Mesendoderm (in vitro differentiated cells): ENCODE measurements at regions not wholly inside any gene's neighbourhood (a gene's known extent, or its start where the extent isn't known, plus 50 kb on each side); places are given as distances from the start of the nearest gene placed in this dataset.
"Not testable (repeated sequence)": the region's sequence is repeated elsewhere in the genome, so short reads cannot be mapped to it uniquely, and the experiment has no call there.

Experiments
- DNase-seq: peaks from one replicate; pipeline ENCODE4 v3.0.0; 2013
- H2AK5ac ChIP-seq: 2 replicates; pipeline ENCODE4 v1.6.1; 2013; ENCODE audit warnings: low read length, inconsistent platforms
- H2BK120ac ChIP-seq: 2 replicates; pipeline ENCODE4 v1.6.1; 2013; ENCODE audit warnings: low read depth, mild to moderate bottlenecking, low read length, moderate library complexity, mixed read lengths
- H2BK15ac ChIP-seq: replicated peaks from 2 replicates; pipeline ENCODE4 v1.6.1; 2013; ENCODE audit warnings: low read depth, mild to moderate bottlenecking, moderate library complexity
- H2BK5ac ChIP-seq: 2 replicates; pipeline ENCODE4 v1.6.1; 2013; ENCODE audit warnings: low read length, inconsistent platforms
- H3K18ac ChIP-seq: 2 replicates; pipeline ENCODE4 v1.6.1; 2013; ENCODE audit warnings: mild to moderate bottlenecking, low read length, mixed read lengths
- H3K23ac ChIP-seq: one replicate; pipeline ENCODE4 v1.6.1; 2013; ENCODE audit warnings: low read length
- H3K27ac ChIP-seq: 2 replicates; pipeline ENCODE4 v1.5.1; 2013; ENCODE audit warnings: low read depth, mild to moderate bottlenecking, inconsistent platforms, low read length, moderate library complexity
- H3K27me3 ChIP-seq: 2 replicates; pipeline ENCODE4 v1.6.1; 2013; ENCODE audit warnings: low read length, control low read depth, mild to moderate bottlenecking, inconsistent platforms; ENCODE audit not compliant: insufficient read depth, poor library complexity
- H3K36me3 ChIP-seq: 2 replicates; pipeline ENCODE4 v1.6.1; 2013; ENCODE audit warnings: low read length, inconsistent platforms; ENCODE audit not compliant: control insufficient read depth, insufficient read depth
- H3K4ac ChIP-seq: one replicate; pipeline ENCODE4 v1.6.1; 2013; ENCODE audit warnings: low read depth, mild to moderate bottlenecking, low read length, moderate library complexity
- H3K4me1 ChIP-seq: 2 replicates; pipeline ENCODE4 v1.6.1; 2013; ENCODE audit warnings: low read depth, low read length, inconsistent platforms; ENCODE audit not compliant: control insufficient read depth
- H3K4me2 ChIP-seq: 2 replicates; pipeline ENCODE4 v1.6.1; 2013; ENCODE audit warnings: low read length
- H3K4me3 ChIP-seq: 2 replicates; pipeline ENCODE4 v1.5.1; 2013; ENCODE audit warnings: mild to moderate bottlenecking, low read length
- H3K56ac ChIP-seq: one replicate; pipeline ENCODE4 v1.6.1; 2013; ENCODE audit warnings: low read length
- H3K79me1 ChIP-seq: 2 replicates; pipeline ENCODE4 v1.6.1; 2013; ENCODE audit warnings: low read length, inconsistent platforms
- H3K79me2 ChIP-seq: 2 replicates; pipeline ENCODE4 v1.6.1; 2013; ENCODE audit warnings: mild to moderate bottlenecking, low read length; ENCODE audit not compliant: control insufficient read depth, insufficient read depth
- H3K9ac ChIP-seq: 2 replicates; pipeline ENCODE4 v1.6.1; 2013; ENCODE audit warnings: low read length, inconsistent platforms
- H4K5ac ChIP-seq: one replicate; pipeline ENCODE4 v1.6.1; 2013; ENCODE audit warnings: low read length
- H4K8ac ChIP-seq: one replicate; pipeline ENCODE4 v1.6.1; 2013; ENCODE audit warnings: low read depth, mild to moderate bottlenecking, control low read depth, low read length, moderate library complexity
- WGBS: extraction: QIAGEN DNeasy Blood & Tissue Kit; methylation state at CpG from one replicate; pipeline ENCODE4 v1.1.7; 2013; ENCODE audit warnings: low lambda C conversion rate, missing lambda C conversion rate; ENCODE audit not compliant: insufficient coverage; ENCODE audit errors: extremely low coverage; 5-methylcytosine and 5-hydroxymethylcytosine counted together

DNA sequence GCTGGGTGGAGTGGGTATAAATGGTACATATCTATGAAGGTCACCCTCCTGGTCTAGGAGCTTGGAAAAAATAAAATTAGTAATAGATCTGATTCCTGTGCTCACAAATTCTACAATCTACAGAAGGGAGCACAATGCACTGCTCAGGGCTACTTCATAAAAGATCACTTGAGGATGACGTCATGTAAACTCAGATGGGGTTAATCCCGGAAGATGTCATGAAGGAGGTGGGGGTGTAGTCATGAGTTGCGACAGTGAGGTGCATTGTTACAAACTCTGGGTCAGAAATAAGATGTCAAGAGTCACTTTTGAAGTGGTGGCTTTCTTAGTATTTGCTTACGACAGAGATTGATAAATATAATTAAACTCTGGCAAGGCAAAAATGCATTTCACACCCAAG, 68.2 kb downstream of the LHX9 start:
- H3K27ac ChIP-seq: no peak overlapping the region
- no peaks in the 10 kb centered on the region for H3K79me2 ChIP-seq
- H3K9ac ChIP-seq: no peak overlapping the region
- no peaks in the 10 kb centered on the region for H3K27me3 ChIP-seq
- no peak overlapping the region for H2BK15ac ChIP-seq
- no peak overlapping the region for H4K8ac ChIP-seq
- no peaks in the 10 kb centered on the region for H3K4me1 ChIP-seq
- no peak overlapping the region for H2AK5ac ChIP-seq
- H3K4me2 ChIP-seq: no peak overlapping the region
- H4K5ac ChIP-seq: no peak overlapping the region
- no peak overlapping the region for H2BK5ac ChIP-seq
- no peak overlapping the region for H3K4ac ChIP-seq
- H3K36me3 ChIP-seq: no peaks in the 10 kb centered on the region
- no peak overlapping the region for H3K23ac ChIP-seq
- WGBS: no CpG with 5 or more reads among the region's 4 CpGs
- H3K56ac ChIP-seq: no peak overlapping the region
- no peaks in the 10 kb centered on the region for H3K79me1 ChIP-seq
- H2BK120ac ChIP-seq: no peak overlapping the region
- no peak for DNase-seq
- H3K18ac ChIP-seq: no peak overlapping the region
- no peak overlapping the region for H3K4me3 ChIP-seq

DNA sequence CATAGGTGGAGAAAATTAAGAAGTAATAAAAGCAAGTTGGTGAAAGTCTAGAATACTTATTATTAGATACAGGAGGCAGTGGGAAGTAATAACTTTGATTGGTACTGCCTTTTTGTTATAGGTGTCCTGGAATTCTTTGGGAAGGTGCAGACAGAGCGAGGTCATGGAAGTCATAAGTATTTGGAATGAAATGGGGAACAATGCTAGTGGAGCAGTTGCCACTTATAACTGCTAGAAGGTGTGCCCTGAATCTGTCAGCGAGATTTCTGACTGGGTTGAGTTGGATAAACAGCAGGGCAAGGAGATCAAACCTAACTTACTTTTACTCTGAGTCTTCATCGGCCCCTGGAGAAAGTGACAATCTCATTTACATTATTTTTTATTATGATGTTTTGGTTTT, 69.6 kb downstream of the LHX9 start:
- H2BK120ac ChIP-seq: no peak overlapping the region
- no peak overlapping the region for H3K9ac ChIP-seq
- no peak overlapping the region for H3K18ac ChIP-seq
- H3K27me3 ChIP-seq: no peaks in the 10 kb centered on the region
- DNase-seq: no peak
- H3K79me1 ChIP-seq: no peaks in the 10 kb centered on the region
- H3K4ac ChIP-seq: no peak overlapping the region
- H3K23ac ChIP-seq: no peak overlapping the region
- no peaks in the 10 kb centered on the region for H3K4me1 ChIP-seq
- WGBS: no CpG with 5 or more reads among the region's 3 CpGs
- H4K8ac ChIP-seq: no peak overlapping the region
- H2BK5ac ChIP-seq: no peak overlapping the region
- no peak overlapping the region for H3K4me3 ChIP-seq
- H2BK15ac ChIP-seq: no peak overlapping the region
- no peak overlapping the region for H3K27ac ChIP-seq
- H3K56ac ChIP-seq: no peak overlapping the region
- no peak overlapping the region for H4K5ac ChIP-seq
- H3K36me3 ChIP-seq: no peaks in the 10 kb centered on the region
- H3K4me2 ChIP-seq: no peak overlapping the region
- H2AK5ac ChIP-seq: no peak overlapping the region
- H3K79me2 ChIP-seq: no peaks in the 10 kb centered on the region

DNA sequence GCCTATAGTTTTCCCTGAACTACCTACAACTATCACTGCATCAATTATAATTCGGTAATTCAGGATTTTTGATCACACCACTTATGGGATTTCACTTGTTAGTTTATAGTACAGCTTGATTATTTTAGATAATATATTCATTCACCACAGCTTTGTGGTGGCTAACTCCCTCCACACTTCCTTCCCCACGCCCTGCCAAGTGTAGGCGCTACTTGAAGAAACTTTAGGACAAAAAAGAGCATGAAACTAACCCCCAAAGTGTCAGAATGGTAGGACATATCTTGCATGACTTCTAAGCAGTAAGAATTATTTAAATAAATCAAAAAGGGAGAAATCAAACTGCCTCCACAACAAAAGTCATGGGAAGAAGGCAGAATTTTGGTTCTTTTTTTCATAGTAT, 70.1 kb downstream of the LHX9 start:
- Histone ChIP-seq H4K8ac (no peak overlapping the region), H3K4me1 (no peaks in the 10 kb centered on the region), H3K4ac (no peak overlapping the region), H3K23ac (no peak overlapping the region), H2BK5ac (no peak overlapping the region), H4K5ac (no peak overlapping the region), H2AK5ac (no peak overlapping the region), H3K9ac (no peak overlapping the region), H3K4me3 (no peak overlapping the region), H2BK120ac (no peak overlapping the region), H3K4me2 (no peak overlapping the region), H3K36me3 (no peaks in the 10 kb centered on the region), H3K79me2 (no peaks in the 10 kb centered on the region), H3K18ac (no peak overlapping the region), H2BK15ac (no peak overlapping the region), H3K56ac (no peak overlapping the region), H3K79me1 (no peaks in the 10 kb centered on the region), H3K27me3 (no peaks in the 10 kb centered on the region), H3K27ac (no peak overlapping the region)
- WGBS: no CpG with 5 or more reads among the region's 3 CpGs
- no peak for DNase-seq

DNA sequence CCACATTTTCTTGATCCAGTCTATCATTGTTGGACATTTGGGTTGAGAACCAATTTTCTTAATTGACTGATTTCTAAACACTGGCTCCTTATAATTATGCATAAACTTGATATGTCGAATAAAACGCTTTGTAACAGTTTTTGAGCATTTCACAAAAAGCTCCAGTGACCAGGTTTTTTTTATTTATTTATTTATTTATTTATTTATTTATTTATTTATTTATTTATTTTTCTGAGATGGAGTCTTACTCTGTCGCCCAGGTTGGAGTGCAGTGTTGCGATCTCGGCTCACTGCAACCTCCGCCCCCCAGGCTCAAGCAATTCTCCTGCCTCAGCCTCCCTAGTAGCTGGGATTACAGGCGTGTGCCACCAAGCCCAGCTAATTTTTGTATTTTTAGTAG, 71.4 kb downstream of the LHX9 start:
- not testable (repeated sequence) for H2BK5ac ChIP-seq, H3K4me2 ChIP-seq, H4K5ac ChIP-seq, H2AK5ac ChIP-seq, H3K18ac ChIP-seq, DNase-seq, H3K27me3 ChIP-seq, H4K8ac ChIP-seq, H3K4me3 ChIP-seq, H2BK15ac ChIP-seq, H3K36me3 ChIP-seq, H3K79me1 ChIP-seq, H3K4ac ChIP-seq, H3K56ac ChIP-seq, H3K4me1 ChIP-seq, H3K9ac ChIP-seq, H3K27ac ChIP-seq, H2BK120ac ChIP-seq, H3K23ac ChIP-seq, H3K79me2 ChIP-seq
- WGBS: no CpG with 5 or more reads among the region's 7 CpGs

DNA sequence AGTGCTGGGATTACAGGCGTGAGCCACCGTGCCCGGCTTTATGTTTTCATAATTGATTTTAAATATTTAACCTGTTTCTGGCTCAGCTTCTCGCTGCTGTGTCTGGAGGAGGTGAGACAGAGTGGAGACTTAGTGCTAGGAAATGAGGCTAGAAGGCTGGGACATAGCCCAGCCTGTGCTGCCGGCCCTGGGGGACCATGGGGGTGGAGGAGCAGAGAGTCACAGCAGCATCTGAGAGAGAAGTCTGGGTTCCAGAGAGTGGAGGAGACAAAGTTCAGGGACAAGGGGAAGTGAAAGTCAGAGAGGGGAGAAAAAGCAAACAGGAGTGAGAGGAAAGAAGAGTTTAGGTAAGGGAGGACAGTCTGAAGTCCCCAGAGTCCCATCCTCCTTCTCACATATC, 71.9 kb downstream of the LHX9 start:
- Histone ChIP-seq H3K79me1 (no peaks in the 10 kb centered on the region), H3K4me3 (no peak overlapping the region), H3K79me2 (no peaks in the 10 kb centered on the region), H4K5ac (no peak overlapping the region), H3K4me1 (no peaks in the 10 kb centered on the region), H3K36me3 (no peaks in the 10 kb centered on the region), H3K4ac (no peak overlapping the region), H3K27me3 (no peaks in the 10 kb centered on the region), H3K56ac (no peak overlapping the region), H3K18ac (no peak overlapping the region), H3K4me2 (no peak overlapping the region), H3K23ac (no peak overlapping the region), H3K9ac (no peak overlapping the region), H2AK5ac (no peak overlapping the region), H2BK5ac (no peak overlapping the region), H4K8ac (no peak overlapping the region), H2BK15ac (no peak overlapping the region), H3K27ac (no peak overlapping the region), H2BK120ac (no peak overlapping the region)
- WGBS: no CpG with 5 or more reads among the region's 5 CpGs
- no peak for DNase-seq

DNA sequence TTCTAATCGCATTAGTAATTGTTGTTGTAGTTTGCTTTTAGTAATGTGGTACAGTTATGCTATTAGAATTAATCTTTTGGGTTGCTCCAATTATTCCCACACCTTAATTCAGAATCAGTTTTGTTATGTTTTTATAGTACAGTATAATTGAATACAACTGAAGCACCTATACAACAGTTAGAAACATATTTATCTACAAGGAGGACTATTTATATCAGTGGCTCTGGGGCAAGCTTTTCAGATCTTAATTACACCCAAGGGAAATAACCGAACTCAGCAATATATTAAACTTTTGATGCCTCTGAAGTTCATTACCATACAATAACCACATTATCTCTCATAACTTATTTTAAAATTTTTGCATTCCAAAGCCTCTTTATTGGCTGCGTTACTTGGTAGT, 74.4 kb downstream of the LHX9 start:
- Histone ChIP-seq H3K4me2 (no peak overlapping the region), H3K27me3 (no peaks in the 10 kb centered on the region), H3K56ac (no peak overlapping the region), H3K4ac (no peak overlapping the region), H2BK5ac (no peak overlapping the region), H3K4me1 (no peaks in the 10 kb centered on the region), H3K9ac (no peak overlapping the region), H2AK5ac (no peak overlapping the region), H2BK15ac (no peak overlapping the region), H3K36me3 (no peaks in the 10 kb centered on the region), H3K79me1 (no peaks in the 10 kb centered on the region), H4K8ac (no peak overlapping the region), H3K23ac (no peak overlapping the region), H4K5ac (no peak overlapping the region), H3K4me3 (no peak overlapping the region), H3K79me2 (no peaks in the 10 kb centered on the region), H3K27ac (no peak overlapping the region), H3K18ac (no peak overlapping the region), H2BK120ac (no peak overlapping the region)
- WGBS: 100% methylated on average over 1 of the region's 3 CpGs
- no peak for DNase-seq
